Nephron (organoid): ENCODE measurements at regions not wholly inside any gene's neighbourhood (a gene's known extent, or its start where the extent isn't known, plus 50 kb on each side); places are given as distances from the start of the nearest gene placed in this dataset.

Experiments used
- H3K27ac Mint-ChIP-seq, 3 experiments: 2 replicates each; pipeline ENCODE4 v1.8.0; 2020; ENCODE audit warnings: mixed read lengths in 3 of 3, mild to moderate bottlenecking in 2 of 3, moderate library complexity in 1 of 3
- H3K27me3 Mint-ChIP-seq: 2 replicates; pipeline ENCODE4 v1.8.0; 2021; ENCODE audit warnings: low read depth, mild to moderate bottlenecking, moderate library complexity, mixed read lengths
- H3K36me3 Mint-ChIP-seq: 2 replicates; pipeline ENCODE4 v1.8.0; 2020; ENCODE audit warnings: low read depth, mixed read lengths
- H3K4me1 Mint-ChIP-seq: 2 replicates; pipeline ENCODE4 v1.8.0; 2020; ENCODE audit warnings: mixed read lengths
- H3K4me3 Mint-ChIP-seq, 3 experiments: 2 replicates each; pipeline ENCODE4 v1.8.0; 2020; ENCODE audit warnings: mild to moderate bottlenecking in 3 of 3, mixed read lengths in 3 of 3, moderate library complexity in 2 of 3
- H3K9me3 Mint-ChIP-seq: 2 replicates; pipeline ENCODE4 v1.8.0; 2020; ENCODE audit warnings: mixed read lengths
- CTCF ChIP-seq, 3 experiments: fragments of 200-600 bp; sonication (generic); IDR thresholded peaks; one replicate each; pipeline ENCODE4 v1.5.0; 2021; ENCODE audit warnings: antibody characterized with exemption in 3 of 3; ENCODE audit not compliant: unreplicated experiment in 3 of 3

- Mint-ChIP-seq H3K27me3 (no peaks in the 10 kb centered on the region), H3K4me1 (peaks cover 29% of the 10 kb centered on the region), H3K9me3 (peaks cover 8% of the 10 kb centered on the region), H3K36me3 (peaks cover 3% of the 10 kb centered on the region), H3K27ac (no peak overlapping the region), H3K4me3 (no peak overlapping the region)
- TF ChIP-seq CTCF (IDR thresholded peaks at IDR 0.05; ENCODE audit: unreplicated experiment in 3 of 3): no peak
These were observed 578.0 kb downstream of the INSC start for GRCh38 chr11:15692739-15693138.

- no peaks in the 10 kb centered on the region for H3K36me3 Mint-ChIP-seq
- H3K4me3 Mint-ChIP-seq: no peak overlapping the region
- H3K27ac Mint-ChIP-seq: no peak overlapping the region
- no peak for TF ChIP-seq CTCF (IDR thresholded peaks at IDR 0.05; ENCODE audit: unreplicated experiment in 3 of 3)
- H3K27me3 Mint-ChIP-seq: peaks cover 4% of the 10 kb centered on the region
- peaks cover 16% of the 10 kb centered on the region for H3K4me1 Mint-ChIP-seq
- peaks cover 6% of the 10 kb centered on the region for H3K9me3 Mint-ChIP-seq
These were observed 580.5 kb downstream of the INSC start for GRCh38 chr11:15695096-15695721.

- Mint-ChIP-seq H3K4me1 (peaks cover 13% of the 10 kb centered on the region), H3K4me3 (no peak overlapping the region), H3K36me3 (no peaks in the 10 kb centered on the region), H3K27me3 (peaks cover 4% of the 10 kb centered on the region), H3K9me3 (peaks cover 6% of the 10 kb centered on the region), H3K27ac (no peak overlapping the region)
- TF ChIP-seq CTCF (IDR thresholded peaks at IDR 0.05; ENCODE audit: unreplicated experiment in 3 of 3): no peak
These were observed 581.3 kb downstream of the INSC start for GRCh38 chr11:15696069-15696468.

- peaks cover 8% of the 10 kb centered on the region for H3K4me1 Mint-ChIP-seq
- no peak overlapping the region for H3K27ac Mint-ChIP-seq
- peaks cover 4% of the 10 kb centered on the region for H3K27me3 Mint-ChIP-seq
- no peaks in the 10 kb centered on the region for H3K36me3 Mint-ChIP-seq
- TF ChIP-seq CTCF (IDR thresholded peaks at IDR 0.05; ENCODE audit: unreplicated experiment in 3 of 3): no peak
- H3K4me3 Mint-ChIP-seq: no peak overlapping the region
- H3K9me3 Mint-ChIP-seq: peaks cover under 1% of the 10 kb centered on the region
These were observed 582.9 kb downstream of the INSC start for GRCh38 chr11:15697437-15698236.

GRCh38 chr11:15698855-15699254 lies 584.1 kb downstream of the INSC start:
- peaks cover 7% of the 10 kb centered on the region for H3K4me1 Mint-ChIP-seq
- no peaks in the 10 kb centered on the region for H3K9me3 Mint-ChIP-seq
- no peak overlapping the region for H3K27ac Mint-ChIP-seq
- no peak overlapping the region for H3K4me3 Mint-ChIP-seq
- H3K27me3 Mint-ChIP-seq: peaks cover 4% of the 10 kb centered on the region
- TF ChIP-seq CTCF (IDR thresholded peaks at IDR 0.05; ENCODE audit: unreplicated experiment in 3 of 3): no peak
- no peaks in the 10 kb centered on the region for H3K36me3 Mint-ChIP-seq
